ENCODE measurements at regions not wholly inside any gene's neighbourhood (a gene's known extent, or its start where the extent isn't known, plus 50 kb on each side); places are given as distances from the start of the nearest gene placed in this dataset.

- Histone ChIP-seq H4K20me1 (ENCODE audit: insufficient read depth) (no peaks in the 10 kb centered on the region), H3K4me1 (ENCODE audit: low read depth, poor library complexity, severe bottlenecking) (no peaks in the 10 kb centered on the region), H3K27ac (no peak overlapping the region), H2AFZ (ENCODE audit: low read depth) (no peak overlapping the region), H3K4me2 (no peak overlapping the region), H3K4me3 (IDR thresholded peaks at IDR 0.05; ENCODE audit: insufficient read depth, low read depth, low read length) (no peak overlapping the region), H3K27me3 (ENCODE audit: insufficient read depth, low read depth) (no peaks in the 10 kb centered on the region), H3K36me3 (ENCODE audit: insufficient read depth) (no peaks in the 10 kb centered on the region), H3K79me2 (ENCODE audit: insufficient read depth, low read depth) (no peaks in the 10 kb centered on the region), H3K9ac (no peak overlapping the region)
- TF ChIP-seq CTCF (conservative IDR thresholded peaks at IDR 0.05; ENCODE audit: low read depth, low read length), result no peak
Observed at GRCh38 chr4:11632483-11632882, 203.8 kb upstream of the HS3ST1 start.

GRCh38 chr4:11632025-11632424 is 203.3 kb upstream of the HS3ST1 start:
- H3K9ac ChIP-seq, result no peak overlapping the region
- H3K4me3 ChIP-seq (IDR thresholded peaks at IDR 0.05; ENCODE audit: insufficient read depth, low read depth, low read length), result no peak overlapping the region
- no peaks in the 10 kb centered on the region for H3K36me3 ChIP-seq (ENCODE audit: insufficient read depth)
- H3K79me2 ChIP-seq (ENCODE audit: insufficient read depth, low read depth), result no peaks in the 10 kb centered on the region
- H3K27ac ChIP-seq, result no peak overlapping the region
- no peak overlapping the region for H3K4me2 ChIP-seq
- TF ChIP-seq CTCF (conservative IDR thresholded peaks at IDR 0.05; ENCODE audit: low read depth, low read length), result no peak
- H4K20me1 ChIP-seq (ENCODE audit: insufficient read depth), result no peaks in the 10 kb centered on the region
- H3K4me1 ChIP-seq (ENCODE audit: low read depth, poor library complexity, severe bottlenecking), result no peaks in the 10 kb centered on the region
- no peak overlapping the region for H2AFZ ChIP-seq (ENCODE audit: low read depth)
- no peaks in the 10 kb centered on the region for H3K27me3 ChIP-seq (ENCODE audit: insufficient read depth, low read depth)

GRCh38 chr4:11631416-11631815 is 202.7 kb upstream of the HS3ST1 start:
- H3K36me3 ChIP-seq (ENCODE audit: insufficient read depth), result no peaks in the 10 kb centered on the region
- no peak overlapping the region for H3K9ac ChIP-seq
- H3K27me3 ChIP-seq (ENCODE audit: insufficient read depth, low read depth), result no peaks in the 10 kb centered on the region
- H3K79me2 ChIP-seq (ENCODE audit: insufficient read depth, low read depth), result no peaks in the 10 kb centered on the region
- no peaks in the 10 kb centered on the region for H4K20me1 ChIP-seq (ENCODE audit: insufficient read depth)
- no peak overlapping the region for H3K4me3 ChIP-seq (IDR thresholded peaks at IDR 0.05; ENCODE audit: insufficient read depth, low read depth, low read length)
- no peak for TF ChIP-seq CTCF (conservative IDR thresholded peaks at IDR 0.05; ENCODE audit: low read depth, low read length)
- H3K27ac ChIP-seq, result no peak overlapping the region
- no peaks in the 10 kb centered on the region for H3K4me1 ChIP-seq (ENCODE audit: low read depth, poor library complexity, severe bottlenecking)
- H2AFZ ChIP-seq (ENCODE audit: low read depth), result no peak overlapping the region
- no peak overlapping the region for H3K4me2 ChIP-seq

GRCh38 chr4:11628093-11628725 is 199.5 kb upstream of the HS3ST1 start:
- Histone ChIP-seq H3K79me2 (ENCODE audit: insufficient read depth, low read depth) (no peaks in the 10 kb centered on the region), H3K9ac (no peak overlapping the region), H3K4me3 (IDR thresholded peaks at IDR 0.05; ENCODE audit: insufficient read depth, low read depth, low read length) (no peak overlapping the region), H3K27ac (no peak overlapping the region), H3K4me1 (ENCODE audit: low read depth, poor library complexity, severe bottlenecking) (no peaks in the 10 kb centered on the region), H3K4me2 (no peak overlapping the region), H3K36me3 (ENCODE audit: insufficient read depth) (no peaks in the 10 kb centered on the region), H3K27me3 (ENCODE audit: insufficient read depth, low read depth) (no peaks in the 10 kb centered on the region), H4K20me1 (ENCODE audit: insufficient read depth) (no peaks in the 10 kb centered on the region), H2AFZ (ENCODE audit: low read depth) (no peak overlapping the region)
- TF ChIP-seq CTCF (conservative IDR thresholded peaks at IDR 0.05; ENCODE audit: low read depth, low read length), result no peak

Data from KMS-11 (cell line).